Transverse colon (tissue), 4 donors: ENCODE measurements at regions not wholly inside any gene's neighbourhood (a gene's known extent, or its start where the extent isn't known, plus 50 kb on each side); places are given as distances from the start of the nearest gene placed in this dataset.

ENCODE experiments used
- CTCF ChIP-seq, 5 experiments: fragments of 200-600 bp in 3 of 5; fragments of 450-650 bp in 2 of 5; sonication (generic) in 3 of 5; IDR thresholded peaks; 1 replicate in 2 of 5; 2 replicates in 3 of 5; pipeline ENCODE4 v1.5.1; 2016 to 2017; ENCODE audit warnings: antibody characterized with exemption in 5 of 5, inconsistent platforms in 3 of 5, mild to moderate bottlenecking in 2 of 5, moderate library complexity in 1 of 5
- POLR2AphosphoS5 ChIP-seq, 3 donors: sonication (generic); formaldehyde crosslinking; IDR thresholded peaks; one replicate each; pipeline ENCODE4 v1.6.1; 2016; ENCODE audit warnings: antibody characterized with exemption in 3 of 3

- TF ChIP-seq CTCF (IDR thresholded peaks at IDR 0.05) (no peak), POLR2AphosphoS5 (IDR thresholded peaks at IDR 0.05) (no peak)
Observed at GRCh38 chr11:80610516-80610915, 1169.7 kb upstream of the TENM4 start.
